SK-N-SH treated with all-trans-retinoic acid at 6 μM for 48 hours (cell line): ENCODE measurements at regions not wholly inside any gene's neighbourhood (a gene's known extent, or its start where the extent isn't known, plus 50 kb on each side); places are given as distances from the start of the nearest gene placed in this dataset.

Source experiments
- ATAC-seq: fragments of 200-7000 bp; cut with Tn5 transposase; 3 replicates; pipeline ENCODE4 v1.9.1; 2020; ENCODE audit warnings: mild to moderate bottlenecking, moderate library complexity
- ARNTL ChIP-seq: fragments of 450-650 bp; formaldehyde crosslinking; IDR thresholded peaks from 2 replicates; pipeline ENCODE4 v1.5.0; 2020; ENCODE audit warnings: low read depth, mild to moderate bottlenecking, moderate library complexity, borderline replicate concordance
- BACH2 ChIP-seq: fragments of 250-450 bp; sonication (Bioruptor Pico); IDR thresholded peaks from 2 replicates; pipeline ENCODE4 v1.9.0; 2021; ENCODE audit warnings: mild to moderate bottlenecking, borderline replicate concordance
- CSDC2 ChIP-seq: fragments of 250-450 bp; sonication (Bioruptor Pico); IDR thresholded peaks from 2 replicates; pipeline ENCODE4 v1.5.0; 2020; ENCODE audit warnings: mild to moderate bottlenecking, moderate library complexity
- ESRRG ChIP-seq: fragments of 250-450 bp; sonication (Bioruptor Pico); IDR thresholded peaks from 2 replicates; pipeline ENCODE4 v1.6.1; 2021; ENCODE audit warnings: mild to moderate bottlenecking
- GLIS3 ChIP-seq: fragments of 250-450 bp; sonication (Bioruptor Pico); IDR thresholded peaks from 2 replicates; pipeline ENCODE4 v1.5.0; 2020; ENCODE audit warnings: mild to moderate bottlenecking, moderate library complexity
- ISL1 ChIP-seq: fragments of 250-450 bp; sonication (Bioruptor Pico); IDR thresholded peaks from 2 replicates; pipeline ENCODE4 v2.1.2; 2022; ENCODE audit warnings: mild to moderate bottlenecking, moderate library complexity
- OSR1 ChIP-seq: fragments of 250-450 bp; sonication (Bioruptor Pico); IDR thresholded peaks from 2 replicates; pipeline ENCODE4 v1.8.0; 2022; ENCODE audit warnings: moderate library complexity, mild to moderate bottlenecking, inconsistent platforms
- PPARA ChIP-seq: fragments of 250-450 bp; sonication (Bioruptor Pico); IDR thresholded peaks from 2 replicates; pipeline ENCODE4 v1.5.0; 2020; ENCODE audit warnings: mild to moderate bottlenecking, borderline replicate concordance
- RARB ChIP-seq: fragments of 250-450 bp; sonication (Bioruptor Pico); IDR thresholded peaks from 2 replicates; pipeline ENCODE4 v1.8.0; 2021; ENCODE audit warnings: mild to moderate bottlenecking, moderate library complexity
- SNAI2 ChIP-seq: fragments of 250-450 bp; sonication (Bioruptor Pico); IDR thresholded peaks from 2 replicates; pipeline ENCODE4 v1.5.0; 2020; ENCODE audit warnings: mild to moderate bottlenecking, moderate library complexity
- TCF4 ChIP-seq: fragments of 250-450 bp; sonication (Bioruptor Pico); IDR thresholded peaks from 2 replicates; pipeline ENCODE4 v1.8.0; 2021; ENCODE audit warnings: mild to moderate bottlenecking, moderate library complexity, borderline replicate concordance
- TOX ChIP-seq: fragments of 250-450 bp; sonication (Bioruptor Pico); IDR thresholded peaks from 2 replicates; pipeline ENCODE4 v1.8.0; 2021; ENCODE audit warnings: mild to moderate bottlenecking, moderate library complexity, borderline replicate concordance
- ZFP3 ChIP-seq: fragments of 250-450 bp; sonication (Bioruptor Pico); IDR thresholded peaks from 2 replicates; pipeline ENCODE4 v1.5.0; 2020; ENCODE audit warnings: mild to moderate bottlenecking, moderate library complexity
- ZFP30 ChIP-seq: fragments of 450-650 bp; formaldehyde crosslinking; IDR thresholded peaks from 2 replicates; pipeline ENCODE4 v1.5.0; 2022; ENCODE audit warnings: mild to moderate bottlenecking, moderate library complexity
- ZNF565 ChIP-seq: fragments of 450-650 bp; formaldehyde crosslinking; conservative IDR thresholded peaks from 2 replicates; pipeline ENCODE4 v1.5.0; 2020; ENCODE audit warnings: low read depth, mild to moderate bottlenecking, moderate library complexity
- ZNF70 ChIP-seq: fragments of 450-650 bp; formaldehyde crosslinking; IDR thresholded peaks from 2 replicates; pipeline ENCODE4 v1.5.0; 2020; ENCODE audit warnings: mild to moderate bottlenecking, moderate library complexity
- ZNF8 ChIP-seq: fragments of 450-650 bp; formaldehyde crosslinking; IDR thresholded peaks from 2 replicates; pipeline ENCODE4 v1.5.0; 2020; ENCODE audit warnings: mild to moderate bottlenecking, moderate library complexity
- TF ChIP-seq, protein P1 (sequence below): fragments of 250-450 bp; sonication (Bioruptor Pico); IDR thresholded peaks from 2 replicates; pipeline ENCODE4 v1.8.0; 2021; ENCODE audit warnings: low read depth, mild to moderate bottlenecking, moderate library complexity, borderline replicate concordance
- TF ChIP-seq, protein P2 (sequence below): fragments of 250-450 bp; sonication (Bioruptor Pico); IDR thresholded peaks from 2 replicates; pipeline ENCODE4 v1.8.0; 2020; ENCODE audit warnings: mild to moderate bottlenecking, moderate library complexity, borderline replicate concordance
- TF ChIP-seq, protein P3 (sequence below): fragments of 250-450 bp; sonication (Bioruptor Pico); IDR thresholded peaks from 2 replicates; pipeline ENCODE4 v1.5.1; 2020; ENCODE audit warnings: low read depth, mild to moderate bottlenecking, moderate library complexity
- TF ChIP-seq, protein P4 (sequence below): fragments of 250-450 bp; sonication (Bioruptor Pico); IDR thresholded peaks from 2 replicates; pipeline ENCODE4 v1.5.0; 2020; ENCODE audit warnings: mild to moderate bottlenecking, moderate library complexity
- TF ChIP-seq, protein P5 (sequence below): fragments of 250-450 bp; sonication (Bioruptor Pico); IDR thresholded peaks from 2 replicates; pipeline ENCODE4 v1.5.1; 2021; ENCODE audit warnings: mild to moderate bottlenecking, moderate library complexity

DNA sequence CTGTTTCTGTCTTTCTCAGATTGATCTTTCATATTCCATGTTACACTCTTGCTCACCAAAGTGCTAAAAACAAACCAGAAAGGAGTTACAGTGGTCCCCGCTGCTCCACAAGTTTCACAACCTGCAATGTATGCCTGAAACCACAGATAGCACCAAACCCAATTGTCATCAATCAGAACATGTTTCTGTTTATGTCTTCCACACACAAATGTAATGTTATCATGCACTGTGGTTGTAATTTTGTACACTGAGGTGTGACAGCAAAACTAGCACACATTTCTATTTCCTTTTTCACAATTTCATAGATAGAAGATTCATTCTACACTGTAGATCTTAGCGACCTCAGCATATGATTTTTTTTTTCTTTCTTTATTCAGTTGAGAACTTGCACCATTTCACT is 1045.9 kb upstream of the RAG2 start:
- TF ChIP-seq TCF4 (CRISPR knock-in tag) = no peak
- TF ChIP-seq PPARA (CRISPR knock-in tag) = no peak
- no peak for TF ChIP-seq CSDC2 (CRISPR knock-in tag)
- no peak for TF ChIP-seq ESRRG (CRISPR knock-in tag)
- TF ChIP-seq, protein P1, sequence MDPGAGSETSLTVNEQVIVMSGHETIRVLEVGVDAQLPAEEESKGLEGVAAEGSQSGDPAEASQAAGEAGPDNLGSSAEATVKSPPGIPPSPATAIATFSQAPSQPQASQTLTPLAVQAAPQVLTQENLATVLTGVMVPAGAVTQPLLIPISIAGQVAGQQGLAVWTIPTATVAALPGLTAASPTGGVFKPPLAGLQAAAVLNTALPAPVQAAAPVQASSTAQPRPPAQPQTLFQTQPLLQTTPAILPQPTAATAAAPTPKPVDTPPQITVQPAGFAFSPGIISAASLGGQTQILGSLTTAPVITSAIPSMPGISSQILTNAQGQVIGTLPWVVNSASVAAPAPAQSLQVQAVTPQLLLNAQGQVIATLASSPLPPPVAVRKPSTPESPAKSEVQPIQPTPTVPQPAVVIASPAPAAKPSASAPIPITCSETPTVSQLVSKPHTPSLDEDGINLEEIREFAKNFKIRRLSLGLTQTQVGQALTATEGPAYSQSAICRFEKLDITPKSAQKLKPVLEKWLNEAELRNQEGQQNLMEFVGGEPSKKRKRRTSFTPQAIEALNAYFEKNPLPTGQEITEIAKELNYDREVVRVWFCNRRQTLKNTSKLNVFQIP (CRISPR knock-in tag) = no peak
- no peak for TF ChIP-seq GLIS3
- TF ChIP-seq ZFP30 (CRISPR knock-in tag) = no peak
- no peak for TF ChIP-seq TOX (CRISPR knock-in tag)
- TF ChIP-seq, protein P2, sequence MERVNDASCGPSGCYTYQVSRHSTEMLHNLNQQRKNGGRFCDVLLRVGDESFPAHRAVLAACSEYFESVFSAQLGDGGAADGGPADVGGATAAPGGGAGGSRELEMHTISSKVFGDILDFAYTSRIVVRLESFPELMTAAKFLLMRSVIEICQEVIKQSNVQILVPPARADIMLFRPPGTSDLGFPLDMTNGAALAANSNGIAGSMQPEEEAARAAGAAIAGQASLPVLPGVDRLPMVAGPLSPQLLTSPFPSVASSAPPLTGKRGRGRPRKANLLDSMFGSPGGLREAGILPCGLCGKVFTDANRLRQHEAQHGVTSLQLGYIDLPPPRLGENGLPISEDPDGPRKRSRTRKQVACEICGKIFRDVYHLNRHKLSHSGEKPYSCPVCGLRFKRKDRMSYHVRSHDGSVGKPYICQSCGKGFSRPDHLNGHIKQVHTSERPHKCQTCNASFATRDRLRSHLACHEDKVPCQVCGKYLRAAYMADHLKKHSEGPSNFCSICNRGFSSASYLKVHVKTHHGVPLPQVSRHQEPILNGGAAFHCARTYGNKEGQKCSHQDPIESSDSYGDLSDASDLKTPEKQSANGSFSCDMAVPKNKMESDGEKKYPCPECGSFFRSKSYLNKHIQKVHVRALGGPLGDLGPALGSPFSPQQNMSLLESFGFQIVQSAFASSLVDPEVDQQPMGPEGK = no peak
- TF ChIP-seq ZNF565 (CRISPR knock-in tag) = no peak
- TF ChIP-seq, protein P3, sequence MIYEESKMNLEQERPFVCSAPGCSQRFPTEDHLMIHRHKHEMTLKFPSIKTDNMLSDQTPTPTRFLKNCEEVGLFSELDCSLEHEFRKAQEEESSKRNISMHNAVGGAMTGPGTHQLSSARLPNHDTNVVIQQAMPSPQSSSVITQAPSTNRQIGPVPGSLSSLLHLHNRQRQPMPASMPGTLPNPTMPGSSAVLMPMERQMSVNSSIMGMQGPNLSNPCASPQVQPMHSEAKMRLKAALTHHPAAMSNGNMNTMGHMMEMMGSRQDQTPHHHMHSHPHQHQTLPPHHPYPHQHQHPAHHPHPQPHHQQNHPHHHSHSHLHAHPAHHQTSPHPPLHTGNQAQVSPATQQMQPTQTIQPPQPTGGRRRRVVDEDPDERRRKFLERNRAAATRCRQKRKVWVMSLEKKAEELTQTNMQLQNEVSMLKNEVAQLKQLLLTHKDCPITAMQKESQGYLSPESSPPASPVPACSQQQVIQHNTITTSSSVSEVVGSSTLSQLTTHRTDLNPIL (CRISPR knock-in tag) = no peak
- TF ChIP-seq ISL1 (CRISPR knock-in tag) = no peak
- TF ChIP-seq, protein P4, sequence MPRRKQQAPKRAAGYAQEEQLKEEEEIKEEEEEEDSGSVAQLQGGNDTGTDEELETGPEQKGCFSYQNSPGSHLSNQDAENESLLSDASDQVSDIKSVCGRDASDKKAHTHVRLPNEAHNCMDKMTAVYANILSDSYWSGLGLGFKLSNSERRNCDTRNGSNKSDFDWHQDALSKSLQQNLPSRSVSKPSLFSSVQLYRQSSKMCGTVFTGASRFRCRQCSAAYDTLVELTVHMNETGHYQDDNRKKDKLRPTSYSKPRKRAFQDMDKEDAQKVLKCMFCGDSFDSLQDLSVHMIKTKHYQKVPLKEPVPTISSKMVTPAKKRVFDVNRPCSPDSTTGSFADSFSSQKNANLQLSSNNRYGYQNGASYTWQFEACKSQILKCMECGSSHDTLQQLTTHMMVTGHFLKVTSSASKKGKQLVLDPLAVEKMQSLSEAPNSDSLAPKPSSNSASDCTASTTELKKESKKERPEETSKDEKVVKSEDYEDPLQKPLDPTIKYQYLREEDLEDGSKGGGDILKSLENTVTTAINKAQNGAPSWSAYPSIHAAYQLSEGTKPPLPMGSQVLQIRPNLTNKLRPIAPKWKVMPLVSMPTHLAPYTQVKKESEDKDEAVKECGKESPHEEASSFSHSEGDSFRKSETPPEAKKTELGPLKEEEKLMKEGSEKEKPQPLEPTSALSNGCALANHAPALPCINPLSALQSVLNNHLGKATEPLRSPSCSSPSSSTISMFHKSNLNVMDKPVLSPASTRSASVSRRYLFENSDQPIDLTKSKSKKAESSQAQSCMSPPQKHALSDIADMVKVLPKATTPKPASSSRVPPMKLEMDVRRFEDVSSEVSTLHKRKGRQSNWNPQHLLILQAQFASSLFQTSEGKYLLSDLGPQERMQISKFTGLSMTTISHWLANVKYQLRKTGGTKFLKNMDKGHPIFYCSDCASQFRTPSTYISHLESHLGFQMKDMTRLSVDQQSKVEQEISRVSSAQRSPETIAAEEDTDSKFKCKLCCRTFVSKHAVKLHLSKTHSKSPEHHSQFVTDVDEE (CRISPR knock-in tag) = no peak
- no peak for TF ChIP-seq OSR1 (CRISPR knock-in tag)
- no peak for TF ChIP-seq ZNF70 (CRISPR knock-in tag)
- TF ChIP-seq ARNTL (CRISPR knock-in tag) = no peak
- no peak for TF ChIP-seq BACH2 (CRISPR knock-in tag)
- TF ChIP-seq ZFP3 (CRISPR knock-in tag) = no peak
- TF ChIP-seq, protein P5, sequence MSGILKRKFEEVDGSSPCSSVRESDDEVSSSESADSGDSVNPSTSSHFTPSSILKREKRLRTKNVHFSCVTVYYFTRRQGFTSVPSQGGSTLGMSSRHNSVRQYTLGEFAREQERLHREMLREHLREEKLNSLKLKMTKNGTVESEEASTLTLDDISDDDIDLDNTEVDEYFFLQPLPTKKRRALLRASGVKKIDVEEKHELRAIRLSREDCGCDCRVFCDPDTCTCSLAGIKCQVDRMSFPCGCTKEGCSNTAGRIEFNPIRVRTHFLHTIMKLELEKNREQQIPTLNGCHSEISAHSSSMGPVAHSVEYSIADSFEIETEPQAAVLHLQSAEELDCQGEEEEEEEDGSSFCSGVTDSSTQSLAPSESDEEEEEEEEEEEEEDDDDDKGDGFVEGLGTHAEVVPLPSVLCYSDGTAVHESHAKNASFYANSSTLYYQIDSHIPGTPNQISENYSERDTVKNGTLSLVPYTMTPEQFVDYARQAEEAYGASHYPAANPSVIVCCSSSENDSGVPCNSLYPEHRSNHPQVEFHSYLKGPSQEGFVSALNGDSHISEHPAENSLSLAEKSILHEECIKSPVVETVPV (CRISPR knock-in tag) = no peak

DNA sequence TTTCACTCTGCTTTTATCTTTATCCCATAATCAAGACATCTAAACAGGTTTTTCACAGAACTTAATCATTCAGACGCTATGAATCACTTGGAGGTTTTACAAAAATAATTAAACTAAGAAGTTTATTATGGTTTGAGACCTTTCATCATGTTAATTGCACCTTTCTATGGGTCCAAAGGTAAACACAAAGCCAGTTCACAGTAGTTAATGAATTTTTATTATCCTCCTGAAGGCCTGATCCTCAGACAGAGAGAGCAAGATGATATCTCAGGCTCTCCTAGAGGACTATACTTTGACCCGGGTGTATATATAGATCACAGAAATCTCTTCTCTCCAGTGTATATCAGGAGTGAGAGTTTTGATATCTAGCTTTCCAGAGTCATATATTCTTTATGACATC is 1044.3 kb upstream of the RAG2 start:
- no peak for ATAC-seq
- no peak for TF ChIP-seq ARNTL (CRISPR knock-in tag)
- TF ChIP-seq TOX (CRISPR knock-in tag) = no peak
- no peak for TF ChIP-seq ZNF565 (CRISPR knock-in tag)
- TF ChIP-seq SNAI2 (CRISPR knock-in tag) = no peak

More for the DNA sequence above, 1045.9 kb upstream of the RAG2 start:
- no peak for ATAC-seq

DNA sequence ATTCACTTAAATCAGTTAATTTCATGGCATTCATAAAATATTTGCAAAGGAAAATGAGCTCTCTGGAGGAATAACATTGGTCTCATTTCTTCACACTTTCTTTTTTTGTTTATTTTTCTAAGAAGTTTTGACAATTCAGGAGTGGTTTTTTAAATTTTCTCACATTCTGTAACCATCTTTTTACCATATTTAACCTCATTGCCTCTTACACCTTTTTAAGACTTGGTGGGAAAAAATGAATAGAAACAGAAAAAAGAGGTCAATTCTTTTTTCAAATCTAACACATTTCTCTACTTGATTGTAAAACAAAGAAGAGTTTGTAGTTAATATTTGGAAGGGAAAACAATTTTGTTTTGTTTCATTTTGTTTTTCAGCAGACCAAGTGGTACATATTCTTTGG is 1034.7 kb upstream of the RAG2 start:
- ATAC-seq = no peak
- no peak for TF ChIP-seq SNAI2 (CRISPR knock-in tag)
- TF ChIP-seq ZFP30 (CRISPR knock-in tag) = no peak
- TF ChIP-seq RARB = no peak
- no peak for TF ChIP-seq ZNF565 (CRISPR knock-in tag)
- TF ChIP-seq, protein P3 (CRISPR knock-in tag) = no peak
- TF ChIP-seq PPARA (CRISPR knock-in tag) = no peak
- no peak for TF ChIP-seq ARNTL (CRISPR knock-in tag)
- TF ChIP-seq ZNF70 (CRISPR knock-in tag) = no peak
- no peak for TF ChIP-seq ZNF8 (CRISPR knock-in tag)
- TF ChIP-seq, protein P4 (CRISPR knock-in tag) = no peak
- TF ChIP-seq BACH2 (CRISPR knock-in tag) = no peak
- no peak for TF ChIP-seq ISL1 (CRISPR knock-in tag)
- TF ChIP-seq GLIS3 = no peak
